Glutamatergic neuron (in vitro differentiated cells): ENCODE measurements at regions not wholly inside any gene's neighbourhood (a gene's known extent, or its start where the extent isn't known, plus 50 kb on each side); places are given as distances from the start of the nearest gene placed in this dataset.

Source experiments
- DNase-seq: peaks from one replicate; pipeline ENCODE4 v3.0.0; 2022
- H3K27ac Mint-ChIP-seq: one replicate; pipeline ENCODE4 v1.8.0; 2020; ENCODE audit warnings: mild to moderate bottlenecking, mixed read lengths, inconsistent platforms; ENCODE audit not compliant: unreplicated experiment
- H3K27me3 Mint-ChIP-seq: one replicate; pipeline ENCODE4 v1.8.0; 2020; ENCODE audit warnings: mild to moderate bottlenecking, moderate library complexity, mixed read lengths, inconsistent platforms; ENCODE audit not compliant: unreplicated experiment
- H3K36me3 Mint-ChIP-seq: one replicate; pipeline ENCODE4 v1.8.0; 2020; ENCODE audit warnings: mild to moderate bottlenecking, mixed read lengths, inconsistent platforms; ENCODE audit not compliant: unreplicated experiment
- H3K4me1 Mint-ChIP-seq: one replicate; pipeline ENCODE4 v1.8.0; 2020; ENCODE audit warnings: mild to moderate bottlenecking, low read depth, mixed read lengths, inconsistent platforms; ENCODE audit not compliant: unreplicated experiment
- H3K4me3 Mint-ChIP-seq: one replicate; pipeline ENCODE4 v1.8.0; 2020; ENCODE audit warnings: mild to moderate bottlenecking, mixed read lengths, inconsistent platforms; ENCODE audit not compliant: unreplicated experiment
- H3K9me3 Mint-ChIP-seq: one replicate; pipeline ENCODE4 v1.8.0; 2020; ENCODE audit warnings: mild to moderate bottlenecking, moderate library complexity, mixed read lengths, inconsistent platforms; ENCODE audit not compliant: unreplicated experiment
- CTCF ChIP-seq: fragments of 200-600 bp; sonication (generic); IDR thresholded peaks from one replicate; pipeline ENCODE4 v1.5.0; 2021; ENCODE audit not compliant: partially characterized antibody, unreplicated experiment

GRCh38 chr13:78772933-78773332, 114.0 kb upstream of the OBI1 start:
- H3K27ac Mint-ChIP-seq: no peak overlapping the region
- peaks cover 1% of the 10 kb centered on the region for H3K27me3 Mint-ChIP-seq
- peaks cover 61% of the 10 kb centered on the region for H3K4me1 Mint-ChIP-seq
- no peaks in the 10 kb centered on the region for H3K36me3 Mint-ChIP-seq
- no peak for TF ChIP-seq CTCF
- no peaks in the 10 kb centered on the region for H3K9me3 Mint-ChIP-seq
- H3K4me3 Mint-ChIP-seq: no peak overlapping the region
- DNase-seq: no peak

- Mint-ChIP-seq H3K4me3 (no peak overlapping the region), H3K9me3 (no peaks in the 10 kb centered on the region), H3K27ac (no peak overlapping the region), H3K27me3 (peaks cover 1% of the 10 kb centered on the region), H3K4me1 (peaks cover 44% of the 10 kb centered on the region), H3K36me3 (no peaks in the 10 kb centered on the region)
- TF ChIP-seq CTCF: no peak
- DNase-seq: no peak
Measured at GRCh38 chr13:78770601-78771000, 111.6 kb upstream of the OBI1 start.

- H3K9me3 Mint-ChIP-seq: no peaks in the 10 kb centered on the region
- DNase-seq: no peak
- H3K4me3 Mint-ChIP-seq: no peak overlapping the region
- no peaks in the 10 kb centered on the region for H3K27me3 Mint-ChIP-seq
- no peak overlapping the region for H3K27ac Mint-ChIP-seq
- H3K36me3 Mint-ChIP-seq: no peaks in the 10 kb centered on the region
- peaks cover 32% of the 10 kb centered on the region for H3K4me1 Mint-ChIP-seq
- TF ChIP-seq CTCF: no peak
Measured at GRCh38 chr13:78768950-78769349, 110.0 kb upstream of the OBI1 start.

GRCh38 chr13:78764665-78765064, 105.7 kb upstream of the OBI1 start:
- peaks cover 3% of the 10 kb centered on the region for H3K9me3 Mint-ChIP-seq
- no peak for DNase-seq

GRCh38 chr13:78762825-78763224, 103.9 kb upstream of the OBI1 start:
- no peaks in the 10 kb centered on the region for H3K27me3 Mint-ChIP-seq
- H3K27ac Mint-ChIP-seq: no peak overlapping the region
- H3K36me3 Mint-ChIP-seq: no peaks in the 10 kb centered on the region
- H3K9me3 Mint-ChIP-seq: peaks cover 3% of the 10 kb centered on the region
- no peak for DNase-seq
- no peaks in the 10 kb centered on the region for H3K4me1 Mint-ChIP-seq
- no peak overlapping the region for H3K4me3 Mint-ChIP-seq
- TF ChIP-seq CTCF: no peak

More at GRCh38 chr13:78764665-78765064, 105.7 kb upstream of the OBI1 start:
- Mint-ChIP-seq H3K4me3 (no peak overlapping the region), H3K36me3 (no peaks in the 10 kb centered on the region), H3K27me3 (no peaks in the 10 kb centered on the region), H3K27ac (no peak overlapping the region), H3K4me1 (peaks cover 2% of the 10 kb centered on the region)
- no peak for TF ChIP-seq CTCF
